HG03064 (cell line): ENCODE measurements at regions not wholly inside any gene's neighbourhood (a gene's known extent, or its start where the extent isn't known, plus 50 kb on each side); places are given as distances from the start of the nearest gene placed in this dataset.
"Not testable (repeated sequence)": the region's sequence is repeated elsewhere in the genome, so short reads cannot be mapped to it uniquely, and the experiment has no call there.

Experiments
- ATAC-seq: cut with Tn5 transposase; IDR thresholded peaks from one replicate; pipeline ENCODE4 v1.9.1; 2021; ENCODE audit warnings: low read depth; ENCODE audit not compliant: unreplicated experiment

DNA sequence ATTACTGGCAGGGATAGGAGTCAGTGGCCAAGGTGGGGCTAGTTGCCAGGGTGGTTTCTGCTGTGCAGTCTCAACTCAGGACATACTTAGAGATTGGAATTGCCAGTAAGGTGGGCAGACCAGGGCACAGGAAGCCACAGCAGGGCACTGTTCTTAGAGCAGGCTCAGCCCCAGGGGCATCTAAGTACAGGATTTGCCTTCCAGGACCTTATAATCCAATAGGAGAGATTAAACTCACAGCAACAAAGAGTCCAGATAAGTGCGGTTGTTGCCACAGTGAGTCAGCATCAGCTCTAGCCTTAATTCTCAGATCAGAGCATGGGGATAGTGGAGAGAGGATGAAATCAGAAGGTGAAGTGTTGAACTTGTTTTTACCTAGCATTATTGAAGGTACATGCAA is 265.8 kb upstream of the TRPC7 start:
- no peak for ATAC-seq

DNA sequence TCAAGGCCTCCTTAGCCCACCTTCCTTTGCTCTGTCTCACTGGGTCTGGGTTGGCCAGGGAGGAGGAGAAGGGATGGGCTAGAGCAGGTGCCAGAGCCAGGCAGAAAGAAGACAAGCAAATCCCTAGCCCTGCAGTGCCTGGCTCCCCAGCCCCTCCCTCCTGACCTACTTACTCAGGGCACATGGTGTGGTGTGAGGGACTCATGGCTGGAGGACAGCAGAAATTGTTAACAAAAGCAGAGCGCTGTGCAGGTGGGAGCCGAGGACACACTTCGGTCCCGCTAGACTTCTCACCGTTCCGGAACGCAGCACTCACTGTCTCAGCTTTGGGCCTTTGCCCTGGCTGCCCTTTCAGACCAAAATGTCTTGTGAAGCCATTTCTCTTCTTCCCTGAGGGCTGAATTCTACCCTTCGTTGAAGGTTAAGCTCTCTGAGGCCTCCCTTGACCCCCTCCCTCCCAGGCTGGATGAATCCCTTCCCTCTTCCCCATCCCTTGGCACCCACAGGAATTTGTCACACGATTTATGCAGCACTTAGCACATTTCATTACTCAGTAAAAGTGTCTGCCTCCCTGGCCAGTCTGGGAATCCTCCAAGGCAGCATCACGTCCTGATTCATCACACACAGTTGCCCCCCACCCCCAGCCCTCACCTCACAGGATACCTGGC is 263.9 kb upstream of the TRPC7 start:
- no peak for ATAC-seq

- ATAC-seq, result no peak
Observed at GRCh38 chr5:136626531-136626930, 261.2 kb upstream of the TRPC7 start.

DNA sequence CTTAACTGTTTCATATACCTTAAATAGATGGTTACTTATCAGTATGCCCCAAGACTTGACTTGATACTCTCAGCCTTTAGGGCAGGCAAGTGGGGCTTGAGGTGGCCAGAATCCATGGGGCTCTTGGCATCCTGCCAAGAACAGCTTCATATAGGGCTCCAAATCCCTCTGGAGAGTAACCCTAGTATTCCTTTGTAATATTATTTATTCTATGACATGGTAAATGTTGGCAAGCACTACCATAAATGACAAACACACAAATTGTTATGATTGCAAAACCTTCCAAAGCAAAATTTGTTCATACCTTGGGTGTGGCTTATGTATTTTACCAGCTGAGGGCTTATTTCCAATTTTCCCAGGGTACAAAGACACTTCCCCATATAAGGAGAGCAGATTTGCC is 257.4 kb upstream of the TRPC7 start:
- no peak for ATAC-seq

DNA sequence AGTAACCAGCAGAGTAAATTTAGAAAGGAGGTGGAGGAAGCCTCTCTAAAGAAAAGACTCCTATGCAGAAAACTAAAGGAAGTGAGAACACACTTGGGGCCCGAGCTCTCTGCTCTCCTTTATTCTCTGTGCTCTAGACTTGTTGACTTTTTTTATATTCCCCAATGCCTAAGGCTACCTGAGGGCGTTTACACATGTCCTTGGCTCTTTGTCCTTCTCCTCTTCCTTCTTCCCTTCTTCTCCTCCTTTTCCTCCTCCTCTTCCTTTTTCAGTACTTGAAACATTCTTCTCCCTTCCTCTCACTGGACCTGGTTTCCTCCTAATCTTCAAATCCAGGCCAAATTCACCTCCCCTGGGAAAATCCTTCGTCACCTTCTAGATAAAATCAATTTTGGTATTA is 256.4 kb upstream of the TRPC7 start:
- ATAC-seq, result no peak

DNA sequence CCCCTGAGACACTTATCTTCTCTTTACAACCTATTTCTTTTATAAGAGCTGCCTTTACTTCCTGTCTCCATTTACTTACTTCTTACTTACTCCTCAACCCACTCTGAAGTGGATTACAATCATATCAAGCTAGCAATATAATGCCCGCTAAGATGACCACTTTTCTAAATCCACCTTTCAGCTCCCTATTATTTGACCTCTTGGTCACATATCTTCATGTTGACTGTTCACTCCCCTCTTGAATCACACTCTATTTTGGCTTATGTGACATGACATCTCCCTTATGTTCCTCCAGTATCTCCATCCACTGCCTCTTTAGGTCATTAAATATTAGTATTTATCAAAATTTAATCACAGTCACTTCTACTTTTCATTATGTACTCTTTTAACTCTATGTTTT is 255.3 kb upstream of the TRPC7 start:
- no peak for ATAC-seq

DNA sequence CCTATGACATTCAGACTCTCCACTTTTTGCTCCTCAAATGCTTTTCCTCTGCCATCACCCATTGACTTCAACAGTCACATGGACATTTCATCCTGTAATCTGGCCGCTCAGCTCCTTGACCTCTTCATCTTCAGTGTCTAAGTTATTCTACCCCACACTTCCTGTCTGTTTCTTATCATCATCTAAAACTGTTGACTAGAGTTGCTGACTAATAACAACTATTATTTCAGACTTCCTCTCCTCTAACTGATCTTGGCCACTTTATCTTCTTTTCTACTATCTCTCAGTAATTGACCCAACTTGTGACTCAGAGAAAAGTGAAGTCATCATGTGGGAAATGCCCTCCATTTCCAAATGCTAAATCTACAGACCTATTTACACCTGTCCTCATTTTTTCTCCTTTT is 254.7 kb upstream of the TRPC7 start:
- no peak for ATAC-seq

- ATAC-seq, result no peak
Observed at GRCh38 chr5:136619556-136619955, 254.2 kb upstream of the TRPC7 start.

- no peak for ATAC-seq
Observed at GRCh38 chr5:136615251-136616119, 250.1 kb upstream of the TRPC7 start.

DNA sequence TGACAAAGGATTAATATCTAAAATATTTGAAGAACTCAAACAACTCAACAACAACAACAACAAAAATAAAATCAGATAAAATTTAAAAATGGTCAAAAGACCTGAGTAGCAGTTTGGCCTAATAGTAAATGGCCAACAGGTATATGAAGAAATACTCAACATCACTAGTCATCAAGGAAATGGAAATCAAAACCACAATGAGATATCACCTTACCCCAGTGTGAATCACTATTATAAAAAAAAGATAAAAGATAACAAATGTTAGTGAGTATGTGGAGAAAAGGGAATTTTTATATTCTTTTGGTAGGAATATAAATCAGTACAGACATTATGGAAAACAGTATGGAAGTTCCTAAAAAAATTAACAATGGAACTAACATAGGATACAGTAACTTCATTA is 247.9 kb upstream of the TRPC7 start:
- no peak for ATAC-seq

- ATAC-seq, result no peak
Observed at GRCh38 chr5:136605638-136606037, 240.3 kb upstream of the TRPC7 start.

DNA sequence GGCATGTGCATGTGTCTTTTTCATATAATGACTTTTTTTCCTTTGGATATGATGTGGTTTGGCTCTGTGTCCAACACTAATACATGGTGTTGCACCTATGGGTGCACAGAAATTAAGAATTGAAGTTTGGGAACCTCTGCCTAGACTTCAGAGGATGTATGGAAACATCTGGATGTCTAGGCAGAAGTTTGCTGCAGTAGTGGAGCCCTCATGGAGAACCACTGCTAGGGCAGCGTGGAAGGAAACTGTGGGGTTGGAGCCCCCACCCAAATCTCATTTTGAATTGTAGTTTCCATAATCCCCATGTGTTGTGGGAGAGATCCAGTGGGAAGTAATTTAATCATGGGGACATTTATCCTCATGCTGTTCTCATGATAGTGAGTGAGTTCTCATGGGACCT is 235.0 kb upstream of the TRPC7 start:
- no peak for ATAC-seq

DNA sequence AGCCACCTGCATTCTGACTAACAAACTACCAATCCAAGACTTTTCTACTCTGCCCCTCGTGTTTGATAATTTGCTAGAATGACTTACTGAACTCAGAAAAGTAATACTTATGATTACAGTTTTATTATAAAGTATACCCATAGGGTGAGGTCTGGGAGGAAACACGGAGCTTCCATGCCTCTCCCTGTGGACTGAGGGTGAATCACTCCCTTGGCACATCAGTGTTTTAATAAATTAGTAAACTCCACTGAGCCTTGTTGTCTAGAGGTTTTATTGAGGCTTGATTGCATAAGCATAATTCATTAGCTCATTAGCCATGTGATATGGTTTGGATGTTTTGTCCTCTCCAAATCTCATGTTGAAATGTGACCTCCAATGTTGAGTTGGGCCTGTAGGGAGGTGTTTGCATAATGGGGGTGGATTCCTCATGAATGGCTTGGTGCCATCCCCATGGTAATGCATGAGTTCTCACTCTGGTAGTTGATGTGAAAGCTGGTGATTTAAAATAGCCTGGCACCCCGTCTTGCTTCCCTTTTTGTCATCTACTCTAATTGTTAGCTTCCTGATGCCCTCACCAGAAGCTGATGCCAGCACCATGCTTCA is 233.6 kb upstream of the TRPC7 start:
- no peak for ATAC-seq

- no peak for ATAC-seq
Observed at GRCh38 chr5:136594416-136594815, 229.1 kb upstream of the TRPC7 start.

GRCh38 chr5:136590581-136590980 is 225.2 kb upstream of the TRPC7 start:
- no peak for ATAC-seq

DNA sequence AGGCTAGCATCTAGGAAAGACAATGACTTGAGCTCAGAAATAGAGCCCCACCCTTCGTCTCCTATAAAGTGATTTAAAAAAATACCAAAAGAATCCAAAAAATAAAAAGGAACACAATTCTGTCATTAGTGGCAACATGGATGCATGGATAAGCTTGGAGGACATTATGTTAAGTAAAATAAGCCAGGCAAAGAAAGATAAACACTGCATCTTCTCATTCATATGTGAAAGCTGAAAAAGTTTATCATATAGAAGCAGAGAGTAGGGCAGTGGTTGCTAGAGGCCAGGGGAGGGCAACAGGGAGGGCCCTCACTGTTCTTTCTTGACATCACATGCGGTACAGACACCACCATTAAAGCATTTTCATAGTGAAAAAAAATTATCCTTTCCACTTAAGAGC is 220.9 kb upstream of the TRPC7 start:
- no peak for ATAC-seq

- ATAC-seq, result no peak
Observed at GRCh38 chr5:136584474-136584873, 219.1 kb upstream of the TRPC7 start.

DNA sequence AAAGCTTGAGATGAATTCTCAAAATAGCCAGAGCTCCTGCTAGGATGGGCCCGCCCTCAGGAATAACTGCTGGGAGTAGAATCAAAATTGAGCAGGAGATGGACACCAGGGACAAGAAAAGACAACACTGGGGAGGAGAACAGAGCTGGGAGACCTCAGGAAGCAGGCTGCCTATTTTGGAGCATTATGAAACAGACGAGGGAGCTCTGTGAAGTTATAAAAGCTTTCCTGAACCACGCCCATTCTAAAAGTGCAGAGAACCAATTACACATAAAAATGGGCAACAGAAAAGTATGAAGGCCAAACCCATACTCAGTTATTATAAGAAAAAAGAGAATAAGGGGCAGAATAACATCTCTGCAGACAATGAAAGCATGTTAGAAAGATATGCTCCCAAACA is 213.9 kb upstream of the TRPC7 start:
- no peak for ATAC-seq

DNA sequence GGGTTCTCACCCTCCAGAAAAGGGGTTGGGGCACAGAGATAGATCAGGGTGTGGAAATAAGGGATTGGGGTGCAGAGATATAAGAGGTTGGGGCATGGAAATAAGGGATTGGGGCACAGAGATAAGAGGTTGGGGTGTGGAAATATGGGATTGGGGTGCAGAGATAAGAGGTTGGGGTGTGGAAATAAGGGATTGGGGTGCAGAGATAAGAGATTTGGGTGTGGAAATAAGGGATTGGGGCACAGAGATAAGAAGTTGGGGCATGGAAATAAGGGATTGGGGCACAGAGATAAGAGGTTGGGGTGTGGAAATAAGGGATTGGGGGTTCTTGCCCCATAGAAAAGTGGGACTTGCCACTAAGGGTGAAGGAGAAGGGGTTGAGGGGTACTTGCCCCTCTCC is 204.5 kb upstream of the TRPC7 start:
- ATAC-seq, result not testable (repeated sequence)

GRCh38 chr5:136565457-136565856 is 200.1 kb upstream of the TRPC7 start:
- ATAC-seq, result not testable (repeated sequence)

DNA sequence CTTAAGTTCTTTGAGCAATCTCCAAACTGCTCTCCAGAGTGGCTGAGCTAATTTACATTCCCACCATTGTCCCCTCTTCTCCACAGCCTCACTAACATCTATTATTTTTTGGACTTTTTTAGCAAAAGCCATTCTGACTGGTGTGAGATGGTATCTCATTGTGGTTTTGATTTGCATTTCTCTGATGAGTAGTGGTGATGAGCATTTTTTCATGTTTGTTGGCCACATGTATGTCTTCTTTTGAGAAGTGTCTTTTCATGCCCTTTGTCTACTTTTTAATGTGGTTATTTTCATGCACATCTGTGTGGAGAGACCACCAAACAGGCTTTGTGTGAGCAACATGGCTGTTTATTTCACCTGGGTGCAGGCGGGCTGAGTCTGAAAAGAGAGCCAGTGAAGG is 199.7 kb upstream of the TRPC7 start:
- not testable (repeated sequence) for ATAC-seq

DNA sequence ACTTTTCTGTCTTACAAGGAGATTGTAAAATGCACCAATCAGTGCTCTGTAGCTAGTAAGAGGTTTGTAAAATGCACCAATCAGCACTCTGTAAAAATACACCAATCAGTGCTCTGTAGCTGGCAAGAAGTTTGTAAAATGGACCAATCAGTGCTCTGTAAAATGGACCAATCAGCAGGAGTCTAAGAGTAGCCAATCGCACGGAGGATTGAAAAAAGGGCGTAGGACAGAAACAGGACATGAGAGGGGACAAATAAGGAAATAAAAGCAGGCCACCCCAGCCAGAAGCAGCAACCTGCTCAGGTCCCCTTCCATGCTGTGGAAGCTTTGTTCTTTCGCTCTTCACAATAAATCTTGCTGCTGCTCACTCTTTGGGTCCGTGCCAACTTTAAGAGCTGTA is 199.1 kb upstream of the TRPC7 start:
- ATAC-seq, result not testable (repeated sequence)
